ENCODE measurements at regions not wholly inside any gene's neighbourhood (a gene's known extent, or its start where the extent isn't known, plus 50 kb on each side); places are given as distances from the start of the nearest gene placed in this dataset.

DNA sequence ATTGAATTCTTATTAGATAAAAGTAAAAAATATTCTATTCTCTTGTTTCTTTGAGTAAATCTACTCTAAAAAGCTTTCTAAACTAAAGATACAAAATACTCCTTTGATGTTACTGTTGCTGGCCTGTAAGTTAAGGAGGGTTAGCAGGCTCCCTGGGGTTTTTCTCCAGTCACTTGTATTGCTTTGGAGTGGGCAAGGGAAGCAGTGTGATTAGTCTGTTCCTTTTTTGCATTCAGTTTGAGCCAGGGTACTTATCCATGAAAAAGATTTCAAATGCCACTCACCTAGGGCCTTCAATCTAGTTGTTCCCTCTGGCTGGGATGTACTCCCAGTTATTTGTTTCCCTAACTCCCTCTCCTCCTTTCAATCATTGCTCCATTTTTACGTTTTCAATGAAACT, 256.2 kb upstream of the SMC2 start:
- H3K4me3 ChIP-seq = no peak overlapping the region
- H3K27ac ChIP-seq = no peak overlapping the region
- DNase-seq (no peak), ATAC-seq (no peak), FAIRE-seq (no peak)
- TF ChIP-seq, protein P1, sequence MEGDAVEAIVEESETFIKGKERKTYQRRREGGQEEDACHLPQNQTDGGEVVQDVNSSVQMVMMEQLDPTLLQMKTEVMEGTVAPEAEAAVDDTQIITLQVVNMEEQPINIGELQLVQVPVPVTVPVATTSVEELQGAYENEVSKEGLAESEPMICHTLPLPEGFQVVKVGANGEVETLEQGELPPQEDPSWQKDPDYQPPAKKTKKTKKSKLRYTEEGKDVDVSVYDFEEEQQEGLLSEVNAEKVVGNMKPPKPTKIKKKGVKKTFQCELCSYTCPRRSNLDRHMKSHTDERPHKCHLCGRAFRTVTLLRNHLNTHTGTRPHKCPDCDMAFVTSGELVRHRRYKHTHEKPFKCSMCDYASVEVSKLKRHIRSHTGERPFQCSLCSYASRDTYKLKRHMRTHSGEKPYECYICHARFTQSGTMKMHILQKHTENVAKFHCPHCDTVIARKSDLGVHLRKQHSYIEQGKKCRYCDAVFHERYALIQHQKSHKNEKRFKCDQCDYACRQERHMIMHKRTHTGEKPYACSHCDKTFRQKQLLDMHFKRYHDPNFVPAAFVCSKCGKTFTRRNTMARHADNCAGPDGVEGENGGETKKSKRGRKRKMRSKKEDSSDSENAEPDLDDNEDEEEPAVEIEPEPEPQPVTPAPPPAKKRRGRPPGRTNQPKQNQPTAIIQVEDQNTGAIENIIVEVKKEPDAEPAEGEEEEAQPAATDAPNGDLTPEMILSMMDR (IDR thresholded peaks at IDR 0.05) = no peak
- intact Hi-C loops (cut with DNase I) = no loop called here
- 35 to 40% methylated on average over 1 of the region's 1 CpG for WGBS, 2 donors
- H3K27me3 ChIP-seq = no peaks in the 10 kb centered on the region
- no peaks in the 10 kb centered on the region for H3K36me3 ChIP-seq
- no peaks in the 10 kb centered on the region for H3K4me1 ChIP-seq
- no peaks in the 10 kb centered on the region for H3K9me3 ChIP-seq

DNA sequence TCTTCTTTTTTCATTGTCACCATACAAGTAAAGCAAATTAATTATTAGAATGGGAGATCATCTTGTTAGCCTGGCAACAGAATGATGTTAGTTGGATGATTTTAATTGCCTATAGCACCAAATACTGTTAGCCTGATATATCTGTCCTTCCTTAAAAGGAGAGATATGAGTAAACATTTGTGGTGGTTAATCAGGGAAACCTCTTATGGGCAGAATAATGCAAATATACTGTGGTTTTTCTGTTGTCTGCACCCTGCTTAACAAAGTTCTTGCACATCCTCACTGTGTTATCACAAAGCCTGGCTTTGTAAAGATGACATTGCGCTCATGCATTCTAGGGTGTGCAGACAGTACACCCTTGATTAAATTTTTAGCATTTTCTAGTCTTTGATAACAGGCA, 254.9 kb upstream of the SMC2 start:
- 85 to 96% methylated on average over 1 of the region's 1 CpG for WGBS, 2 donors
- no peaks in the 10 kb centered on the region for H3K4me1 ChIP-seq

DNA sequence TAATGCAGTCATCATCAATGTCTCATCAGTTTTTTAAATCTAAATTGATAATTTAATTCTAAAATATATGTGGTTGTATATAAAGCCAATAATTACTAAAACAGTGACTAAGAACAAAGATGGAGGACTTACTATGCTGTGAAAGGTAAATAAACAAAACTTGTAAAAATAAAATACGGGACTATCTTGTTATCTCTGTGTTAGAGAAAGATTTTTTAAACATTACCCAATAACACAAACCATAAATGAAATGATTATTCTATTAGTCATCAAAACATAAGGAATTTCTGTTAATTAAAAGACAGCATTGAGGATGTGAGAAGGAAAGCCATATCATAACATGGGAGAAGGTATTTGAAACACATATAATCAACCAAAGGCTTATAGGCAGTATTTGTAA, 226.2 kb upstream of the SMC2 start:
- DNase-seq (no peak), ATAC-seq (no peak), FAIRE-seq (no peak)
- 48 to 72% methylated on average over 1 of the region's 1 CpG for WGBS, 2 donors
- no peak overlapping the region for H3K27ac ChIP-seq
- H3K4me1 ChIP-seq = no peaks in the 10 kb centered on the region
- intact Hi-C loops (cut with DNase I) = no loop called here
- no peaks in the 10 kb centered on the region for H3K36me3 ChIP-seq
- H3K27me3 ChIP-seq = no peaks in the 10 kb centered on the region
- TF ChIP-seq, protein P1 (IDR thresholded peaks at IDR 0.05) = no peak
- no peak overlapping the region for H3K4me3 ChIP-seq
- no peaks in the 10 kb centered on the region for H3K9me3 ChIP-seq

More for the DNA sequence above, 254.9 kb upstream of the SMC2 start:
- DNase-seq (no peak), ATAC-seq (no peak), FAIRE-seq (no peak)
- intact Hi-C loops (cut with DNase I) = no loop called here
- TF ChIP-seq, protein P1 (IDR thresholded peaks at IDR 0.05) = no peak
- Histone ChIP-seq H3K36me3 (no peaks in the 10 kb centered on the region), H3K27ac (no peak overlapping the region), H3K9me3 (no peaks in the 10 kb centered on the region), H3K4me3 (no peak overlapping the region), H3K27me3 (no peaks in the 10 kb centered on the region)

DNA sequence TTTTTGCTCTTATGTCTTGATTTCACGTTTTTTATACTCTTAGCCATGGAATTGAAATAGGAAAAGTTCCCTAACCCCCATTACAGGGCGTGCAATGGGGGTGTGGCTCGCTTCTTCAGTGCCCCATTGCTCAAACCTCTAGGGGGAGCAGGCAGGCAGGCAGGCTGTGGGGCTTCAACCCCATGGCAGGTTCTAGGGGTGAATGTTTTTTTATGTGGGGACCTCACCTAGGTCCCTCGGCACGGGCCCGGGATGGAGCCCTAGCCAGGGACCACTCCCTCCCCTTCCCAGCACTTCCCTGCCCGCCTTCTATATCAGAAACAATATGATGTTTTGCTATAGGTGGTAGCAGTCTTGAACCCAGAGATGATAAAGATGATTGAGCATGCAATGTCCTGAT, 221.3 kb upstream of the SMC2 start:
- Histone ChIP-seq H3K9me3 (no peaks in the 10 kb centered on the region), H3K4me3 (no peak overlapping the region), H3K36me3 (no peaks in the 10 kb centered on the region), H3K27me3 (no peaks in the 10 kb centered on the region), H3K4me1 (no peaks in the 10 kb centered on the region), H3K27ac (no peak overlapping the region)
- ATAC-seq (no peak), DNase-seq (peak in 1 of 6 donors; percentile 23), FAIRE-seq (no peak)
- 64 to 79% methylated on average over 7 of the region's 7 CpGs for WGBS, 2 donors
- intact Hi-C loops (cut with DNase I) = no loop called here
- TF ChIP-seq, protein P1 (IDR thresholded peaks at IDR 0.05) = no peak

DNA sequence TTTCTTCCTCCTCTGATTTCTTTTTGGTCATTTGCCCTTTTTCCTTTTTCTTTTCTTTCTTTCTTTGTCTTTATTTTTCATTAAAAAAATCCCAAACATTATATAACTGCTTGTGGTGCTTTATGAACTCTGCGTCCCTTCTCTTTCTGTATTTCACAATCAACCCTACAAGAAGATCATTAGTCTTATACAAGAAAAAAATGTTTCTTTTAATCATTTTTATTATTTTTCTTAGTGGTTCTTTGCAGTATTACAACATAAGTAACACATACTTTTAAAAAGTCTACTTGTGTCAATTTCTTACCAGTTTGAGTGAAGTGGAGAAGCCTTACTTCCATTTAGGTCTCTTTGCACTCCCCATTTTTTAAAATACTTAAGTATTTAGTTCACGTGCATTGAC, 212.7 kb upstream of the SMC2 start:
- Histone ChIP-seq H3K9me3 (no peaks in the 10 kb centered on the region), H3K4me3 (no peak overlapping the region), H3K27ac (no peak overlapping the region), H3K36me3 (no peaks in the 10 kb centered on the region), H3K4me1 (no peaks in the 10 kb centered on the region), H3K27me3 (peaks cover 0 to 5% (median 0%) of the 10 kb centered on the region in 4 donors)
- intact Hi-C loops (cut with DNase I) = no loop called here
- 67 to 82% methylated on average over 2 of the region's 2 CpGs for WGBS, 2 donors
- no peak for FAIRE-seq
- DNase-seq = no peak
- TF ChIP-seq, protein P1 (IDR thresholded peaks at IDR 0.05) = no peak
- ATAC-seq = no peak

Data from pancreas (tissue), 10 donors.